ENCODE measurements at regions not wholly inside any gene's neighbourhood (a gene's known extent, or its start where the extent isn't known, plus 50 kb on each side); places are given as distances from the start of the nearest gene placed in this dataset.

- no peak for TF ChIP-seq CTCF (conservative IDR thresholded peaks at IDR 0.05; ENCODE audit: control insufficient read depth, insufficient read depth, low read depth, low read length)
- no peak overlapping the region for H3K4me3 ChIP-seq (ENCODE audit: control insufficient read depth, low read depth, low read length)
- no peak for DNase-seq (ENCODE audit: low read depth)
Measured at GRCh38 chr5:96529559-96529958, 96.5 kb upstream of the PCSK1 start.

- H3K4me3 ChIP-seq (ENCODE audit: control insufficient read depth, low read depth, low read length): no peak overlapping the region
- peak; percentile 30 for DNase-seq (ENCODE audit: low read depth)
- TF ChIP-seq CTCF (conservative IDR thresholded peaks at IDR 0.05; ENCODE audit: control insufficient read depth, insufficient read depth, low read depth, low read length): no peak
Measured at GRCh38 chr5:96530901-96531300, 97.9 kb upstream of the PCSK1 start.

- DNase-seq (ENCODE audit: low read depth): no peak
- no peak overlapping the region for H3K4me3 ChIP-seq (ENCODE audit: control insufficient read depth, low read depth, low read length)
- no peak for TF ChIP-seq CTCF (conservative IDR thresholded peaks at IDR 0.05; ENCODE audit: control insufficient read depth, insufficient read depth, low read depth, low read length)
Measured at GRCh38 chr5:96533371-96533770, 100.3 kb upstream of the PCSK1 start.

- peak; percentile 92 for DNase-seq (ENCODE audit: low read depth)
- TF ChIP-seq CTCF (conservative IDR thresholded peaks at IDR 0.05; ENCODE audit: control insufficient read depth, insufficient read depth, low read depth, low read length): no peak
- no peak overlapping the region for H3K4me3 ChIP-seq (ENCODE audit: control insufficient read depth, low read depth, low read length)
Measured at GRCh38 chr5:96537386-96537785, 104.3 kb upstream of the PCSK1 start.

GRCh38 chr5:96538808-96539250, 105.8 kb upstream of the PCSK1 start:
- DNase-seq (ENCODE audit: low read depth): peak; percentile 68
- H3K4me3 ChIP-seq (ENCODE audit: control insufficient read depth, low read depth, low read length): no peak overlapping the region
- no peak for TF ChIP-seq CTCF (conservative IDR thresholded peaks at IDR 0.05; ENCODE audit: control insufficient read depth, insufficient read depth, low read depth, low read length)

- no peak for DNase-seq (ENCODE audit: low read depth)
- no peak overlapping the region for H3K4me3 ChIP-seq (ENCODE audit: control insufficient read depth, low read depth, low read length)
- no peak for TF ChIP-seq CTCF (conservative IDR thresholded peaks at IDR 0.05; ENCODE audit: control insufficient read depth, insufficient read depth, low read depth, low read length)
Measured at GRCh38 chr5:96546120-96546519, 113.1 kb upstream of the PCSK1 start.

GRCh38 chr5:96547486-96547885, 114.4 kb upstream of the PCSK1 start:
- DNase-seq (ENCODE audit: low read depth): no peak
- TF ChIP-seq CTCF (conservative IDR thresholded peaks at IDR 0.05; ENCODE audit: control insufficient read depth, insufficient read depth, low read depth, low read length): no peak
- no peak overlapping the region for H3K4me3 ChIP-seq (ENCODE audit: control insufficient read depth, low read depth, low read length)
